H1 (cell line): ENCODE measurements at regions not wholly inside any gene's neighbourhood (a gene's known extent, or its start where the extent isn't known, plus 50 kb on each side); places are given as distances from the start of the nearest gene placed in this dataset.

Experiments used
- CTCF ChIA-PET: fragments of 300-600 bp; sonication (Branson Sonifier 250); formaldehyde crosslinking; loops from one replicate; lab custom pipeline; 2021; ENCODE audit not compliant: partially characterized antibody; lab: Charles Lee
- POLR2A ChIA-PET: fragments of 300-600 bp; sonication (Branson Sonifier 250); formaldehyde crosslinking; loops from one replicate; lab custom pipeline; 2021; ENCODE audit warnings: inconsistent platforms; ENCODE audit not compliant: partially characterized antibody; lab: Charles Lee
- DNase-seq, 2 experiments: peaks; one replicate each; pipeline versions ENCODE4 v3.0.0 to v3.0.0-alpha.2; 2010 to 2022; ENCODE audit warnings: low spot score in 2 of 2, low read depth in 1 of 2, mixed read lengths in 1 of 2
- FAIRE-seq: peaks from 2 replicates; lab custom pipeline; 2011; peaks lifted over from hg19 to GRCh38; lab: Jason Lieb, UNC
- H2AFZ ChIP-seq: 2 replicates; pipeline ENCODE4 v1.8.1; 2012; ENCODE audit warnings: low read length, inconsistent platforms
- H2AK5ac ChIP-seq: 2 replicates; pipeline ENCODE4 v1.6.1; 2013; ENCODE audit warnings: low read depth, low read length
- H2BK120ac ChIP-seq: replicated peaks from 2 replicates; pipeline ENCODE3; 2013; ENCODE audit warnings: low read depth, low read length, inconsistent platforms
- H2BK12ac ChIP-seq: 2 replicates; pipeline ENCODE4 v1.6.1; 2013; ENCODE audit warnings: low read depth, low read length
- H2BK15ac ChIP-seq: 2 replicates; pipeline ENCODE4 v1.6.1; 2013; ENCODE audit warnings: low read length
- H2BK20ac ChIP-seq: 2 replicates; pipeline ENCODE4 v1.6.1; 2013; ENCODE audit warnings: low read length
- H2BK5ac ChIP-seq: 2 replicates; pipeline ENCODE4 v1.6.1; 2013; ENCODE audit warnings: low read depth, low read length
- H3K14ac ChIP-seq: 2 replicates; pipeline ENCODE4 v1.6.1; 2013; ENCODE audit warnings: inconsistent platforms; ENCODE audit not compliant: insufficient read length
- H3K18ac ChIP-seq: 2 replicates; pipeline ENCODE4 v1.6.1; 2013; ENCODE audit warnings: low read length; ENCODE audit errors: extremely low read depth
- H3K23ac ChIP-seq: 2 replicates; pipeline ENCODE4 v1.6.1; 2013; ENCODE audit warnings: inconsistent platforms; ENCODE audit not compliant: insufficient read length
- H3K23me2 ChIP-seq: 2 replicates; pipeline ENCODE4 v1.6.1; 2013; ENCODE audit warnings: low read depth, low read length
- H3K27ac ChIP-seq: 2 replicates; pipeline ENCODE4 v1.6.1; 2011; ENCODE audit warnings: low read depth, low read length, inconsistent platforms
- H3K27me3 ChIP-seq, 4 experiments: replicated peaks in 1 of 4; 1 replicate in 1 of 4; 2 replicates in 3 of 4; pipeline versions ENCODE4 v1.6.1 to v1.8.1; 2011 to 2013; ENCODE audit warnings: low read length in 3 of 4, mild to moderate bottlenecking in 3 of 4, inconsistent platforms in 2 of 4, mixed read lengths in 2 of 4, moderate library complexity in 1 of 4; ENCODE audit not compliant: control insufficient read depth in 3 of 4, insufficient read depth in 3 of 4; ENCODE audit errors: extremely low read depth in 1 of 4
- H3K36me3 ChIP-seq, 4 experiments: 2 replicates each; pipeline versions ENCODE4 v1.6.1 to v1.8.1; 2011 to 2013; ENCODE audit warnings: mild to moderate bottlenecking in 4 of 4, low read length in 3 of 4, moderate library complexity in 2 of 4, control low read depth in 1 of 4, inconsistent platforms in 1 of 4; ENCODE audit not compliant: insufficient read depth in 4 of 4, control insufficient read depth in 2 of 4
- H3K4ac ChIP-seq: replicated peaks from 2 replicates; pipeline ENCODE3; 2013; ENCODE audit warnings: low read length, low read depth, mixed read lengths, inconsistent platforms; ENCODE audit not compliant: insufficient read length
- H3K4me1 ChIP-seq, 4 experiments: replicated peaks in 1 of 4; 1 replicate in 1 of 4; 2 replicates in 3 of 4; pipeline versions ENCODE4 v1.6.1 to v1.8.1; 2011 to 2013; ENCODE audit warnings: low read length in 3 of 4, inconsistent platforms in 2 of 4, mixed read lengths in 1 of 4; ENCODE audit not compliant: insufficient read depth in 4 of 4, control insufficient read depth in 3 of 4
- H3K4me2 ChIP-seq, 2 experiments: 2 replicates each; pipeline versions ENCODE4 v1.6.1 to v1.8.1; 2011 to 2013; ENCODE audit warnings: low read depth in 2 of 2, low read length in 2 of 2, control low read depth in 1 of 2, inconsistent platforms in 1 of 2, mild to moderate bottlenecking in 1 of 2; ENCODE audit not compliant: insufficient read depth in 1 of 2
- H3K4me3 ChIP-seq, 4 experiments: fragments of 200-600, 300-600 bp in 1 of 4; sonication (generic), shearing (Covaris generic), sonication (Bioruptor Twin) in 1 of 4; 2 replicates each; pipeline versions ENCODE4 v1.5.1 to v1.8.1; 2011 to 2016; ENCODE audit warnings: low read length in 4 of 4, low read depth in 3 of 4, control low read depth in 2 of 4, inconsistent platforms in 2 of 4, mild to moderate bottlenecking in 2 of 4, mixed read lengths in 1 of 4, moderate library complexity in 1 of 4; ENCODE audit not compliant: insufficient read depth in 2 of 4; ENCODE audit errors: extremely low read depth in 1 of 4
- H3K56ac ChIP-seq: replicated peaks from 2 replicates; pipeline ENCODE3; 2013; ENCODE audit warnings: low read depth, mild to moderate bottlenecking, mixed read lengths, low read length, inconsistent platforms; ENCODE audit not compliant: insufficient read length
- H3K79me1 ChIP-seq: 2 replicates; pipeline ENCODE4 v1.6.1; 2013; ENCODE audit warnings: low read depth, low read length, control low read depth
- H3K79me2 ChIP-seq, 2 experiments: 2 replicates each; pipeline versions ENCODE4 v1.6.1 to v1.8.1; 2012 to 2013; ENCODE audit warnings: low read length in 2 of 2, mild to moderate bottlenecking in 2 of 2, inconsistent platforms in 1 of 2; ENCODE audit not compliant: insufficient read depth in 2 of 2, control insufficient read depth in 1 of 2
- H3K9ac ChIP-seq, 4 experiments: replicated peaks in 1 of 4; 1 replicate in 1 of 4; 2 replicates in 3 of 4; pipeline versions ENCODE4 v1.6.1 to v1.8.1; 2011 to 2013; ENCODE audit warnings: low read depth in 3 of 4, low read length in 3 of 4, control low read depth in 2 of 4, mild to moderate bottlenecking in 2 of 4, moderate library complexity in 2 of 4, inconsistent platforms in 1 of 4; ENCODE audit errors: extremely low read depth in 1 of 4
- H3K9me3 ChIP-seq, 2 experiments: 2 replicates each; pipeline versions ENCODE4 v1.6.1 to v1.8.1; 2012 to 2013; ENCODE audit warnings: mild to moderate bottlenecking in 2 of 2, moderate library complexity in 2 of 2, control low read depth in 1 of 2, inconsistent platforms in 1 of 2, low read depth in 1 of 2, low read length in 1 of 2, mixed read lengths in 1 of 2; ENCODE audit not compliant: insufficient read depth in 2 of 2
- H4K20me1 ChIP-seq, 2 experiments: replicated peaks in 1 of 2; 2 replicates each; pipeline versions ENCODE3 to v1.8.1; 2011 to 2013; ENCODE audit warnings: inconsistent platforms in 2 of 2, low read length in 2 of 2, mild to moderate bottlenecking in 1 of 2; ENCODE audit not compliant: insufficient read depth in 2 of 2, control insufficient read depth in 1 of 2
- H4K5ac ChIP-seq: 2 replicates; pipeline ENCODE4 v1.6.1; 2013; ENCODE audit warnings: low read length, low read depth, mixed read lengths, inconsistent platforms; ENCODE audit not compliant: insufficient read length
- H4K8ac ChIP-seq: 2 replicates; pipeline ENCODE4 v1.8.0; 2013; ENCODE audit warnings: mild to moderate bottlenecking, moderate library complexity, low read length, inconsistent platforms; ENCODE audit not compliant: insufficient read depth; ENCODE audit errors: extremely low read depth
- H4K91ac ChIP-seq: replicated peaks from 2 replicates; pipeline ENCODE3; 2013; ENCODE audit warnings: low read length, mixed read lengths, inconsistent platforms; ENCODE audit not compliant: insufficient read length
- GABPA ChIP-seq: IDR thresholded peaks from 2 replicates; pipeline ENCODE4 v1.6.1; 2011; ENCODE audit warnings: mild to moderate bottlenecking, low read length, moderate library complexity, borderline replicate concordance; ENCODE audit not compliant: insufficient read depth
- RBBP5 ChIP-seq: IDR thresholded peaks from 2 replicates; pipeline ENCODE4 v1.7.1; 2012; ENCODE audit warnings: low read depth, mild to moderate bottlenecking, inconsistent platforms, low read length, moderate library complexity, borderline replicate concordance
- WGBS, 2 experiments: shearing (Covaris generic) in 1 of 2; methylation state at CpG; one replicate each; pipeline versions ENCODE4 v1.1.6 to v1.1.7; 2013 to 2015; ENCODE audit warnings: low lambda C conversion rate in 2 of 2, mixed read lengths in 2 of 2, inconsistent platforms in 1 of 2, low coverage in 1 of 2, missing lambda C conversion rate in 1 of 2; ENCODE audit not compliant: insufficient replicate concordance in 2 of 2, insufficient coverage in 1 of 2, insufficient read length in 1 of 2; ENCODE audit errors: extremely low coverage in 1 of 2, missing lambda C conversion rate in 1 of 2; 5-methylcytosine and 5-hydroxymethylcytosine counted together

DNA sequence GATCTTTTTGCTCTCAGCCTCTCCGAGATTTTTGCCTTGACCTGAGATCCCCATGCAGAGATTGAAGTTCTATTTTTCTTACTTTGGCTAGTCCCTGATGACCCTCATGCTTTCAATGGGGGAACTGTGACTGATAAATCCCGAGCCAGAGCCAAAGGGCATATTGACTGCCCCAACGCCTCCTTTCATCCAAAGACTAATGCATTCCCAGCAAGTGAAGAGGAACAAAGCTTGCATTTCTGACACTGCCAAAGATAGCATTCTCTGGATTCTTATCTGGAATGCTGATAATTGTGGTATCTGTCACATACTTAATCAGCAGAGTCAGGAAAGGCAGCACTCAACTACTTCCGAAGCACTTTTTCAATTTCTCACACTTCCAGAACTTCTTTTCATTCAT, 152.3 kb upstream of the EGLN3 start:
- no peak overlapping the region for H3K9ac ChIP-seq
- no peak overlapping the region for H2AFZ ChIP-seq
- H2BK12ac ChIP-seq = no peak overlapping the region
- WGBS, 2 experiments = 89% methylated on average over 4 of the region's 4 CpGs; no CpG with 5 or more reads in 1 of the 2 experiments
- ChIA-PET CTCF (interaction anchor here (0.7 to 2.2 kb wide), 3 partner anchors 200 to 263 kb away, joined by 3 to 9 read pairs (median 7); no protein-coding TSS in a partner anchor), POLR2A (interaction anchor here (0.9 kb wide), 1 partner anchor 152 kb away, joined by 3 read pairs; the partner anchor contains the start of gene EGLN3)
- H3K4me3 ChIP-seq = no peak overlapping the region
- FAIRE-seq (no peak), DNase-seq (no peak)
- H3K4me2 ChIP-seq = no peak overlapping the region
- no peaks in the 10 kb centered on the region for H4K20me1 ChIP-seq
- TF ChIP-seq RBBP5 (no peak), GABPA (no peak)
- no peak overlapping the region for H2BK5ac ChIP-seq
- no peaks in the 10 kb centered on the region for H3K9me3 ChIP-seq
- H3K36me3 ChIP-seq = no peaks in the 10 kb centered on the region
- no peaks in the 10 kb centered on the region for H3K79me1 ChIP-seq
- H3K4ac ChIP-seq = no peak overlapping the region
- no peak overlapping the region for H3K27ac ChIP-seq
- H4K91ac ChIP-seq = no peak overlapping the region
- H3K18ac ChIP-seq = no peak overlapping the region
- H3K27me3 ChIP-seq = no peaks in the 10 kb centered on the region
- H3K4me1 ChIP-seq = no peaks in the 10 kb centered on the region
- no peak overlapping the region for H3K56ac ChIP-seq
- H3K14ac ChIP-seq = no peak overlapping the region
- H4K5ac ChIP-seq = no peak overlapping the region
- H2BK15ac ChIP-seq = no peak overlapping the region
- H2BK20ac ChIP-seq = no peak overlapping the region
- H3K23me2 ChIP-seq = no peaks in the 10 kb centered on the region
- H3K23ac ChIP-seq = no peak overlapping the region
- H2AK5ac ChIP-seq = no peak overlapping the region
- no peaks in the 10 kb centered on the region for H3K79me2 ChIP-seq
- no peak overlapping the region for H2BK120ac ChIP-seq
- H4K8ac ChIP-seq = no peak overlapping the region
